ENCODE measurements at regions not wholly inside any gene's neighbourhood (a gene's known extent, or its start where the extent isn't known, plus 50 kb on each side); places are given as distances from the start of the nearest gene placed in this dataset.
"Not testable (repeated sequence)": the region's sequence is repeated elsewhere in the genome, so short reads cannot be mapped to it uniquely, and the experiment has no call there.

- H3K36me3 Mint-ChIP-seq (ENCODE audit: low read depth): no peaks in the 10 kb centered on the region
- no peaks in the 10 kb centered on the region for H3K9me3 Mint-ChIP-seq
- H3K4me3 Mint-ChIP-seq: no peak overlapping the region
- no peak for TF ChIP-seq CTCF (IDR thresholded peaks at IDR 0.05; ENCODE audit: unreplicated experiment in 3 of 3)
- H3K27me3 Mint-ChIP-seq (ENCODE audit: low read depth): peaks cover 9% of the 10 kb centered on the region
- H3K4me1 Mint-ChIP-seq: peaks cover 24% of the 10 kb centered on the region
- no peak overlapping the region for H3K27ac Mint-ChIP-seq
Observed at GRCh38 chr1:121525355-121525754, 340.6 kb downstream of the SRGAP2C start.

GRCh38 chr1:121528958-121529357 is 344.2 kb downstream of the SRGAP2C start:
- not testable (repeated sequence) for H3K27me3 Mint-ChIP-seq (ENCODE audit: low read depth); H3K9me3 Mint-ChIP-seq; H3K4me3 Mint-ChIP-seq; H3K36me3 Mint-ChIP-seq (ENCODE audit: low read depth)
- H3K4me1 Mint-ChIP-seq: peaks cover 20% of the 10 kb centered on the region
- peak overlapping the region in 1 of 3 experiments; percentile 40 for H3K27ac Mint-ChIP-seq

- not testable (repeated sequence) for H3K9me3 Mint-ChIP-seq; H3K27me3 Mint-ChIP-seq (ENCODE audit: low read depth); H3K36me3 Mint-ChIP-seq (ENCODE audit: low read depth); H3K4me3 Mint-ChIP-seq
- Mint-ChIP-seq H3K27ac (peak overlapping the region; percentile 7 to 48 (median 40)), H3K4me1 (peaks cover 20% of the 10 kb centered on the region)
Observed at GRCh38 chr1:121530026-121530425, 345.3 kb downstream of the SRGAP2C start.

- H3K9me3 Mint-ChIP-seq; H3K27ac Mint-ChIP-seq; H3K4me3 Mint-ChIP-seq; H3K36me3 Mint-ChIP-seq (ENCODE audit: low read depth); H3K27me3 Mint-ChIP-seq (ENCODE audit: low read depth): not testable (repeated sequence)
- H3K4me1 Mint-ChIP-seq: peaks cover 20% of the 10 kb centered on the region
Observed at GRCh38 chr1:121531747-121532146, 347.0 kb downstream of the SRGAP2C start.

GRCh38 chr1:121538148-121538547 is 353.4 kb downstream of the SRGAP2C start:
- H3K4me1 Mint-ChIP-seq; H3K36me3 Mint-ChIP-seq (ENCODE audit: low read depth); H3K4me3 Mint-ChIP-seq; H3K27me3 Mint-ChIP-seq (ENCODE audit: low read depth); H3K9me3 Mint-ChIP-seq; H3K27ac Mint-ChIP-seq: not testable (repeated sequence)

- Mint-ChIP-seq H3K27ac (no peak overlapping the region), H3K9me3 (no peaks in the 10 kb centered on the region), H3K27me3 (ENCODE audit: low read depth) (no peaks in the 10 kb centered on the region), H3K36me3 (ENCODE audit: low read depth) (peaks cover 3% of the 10 kb centered on the region), H3K4me1 (no peaks in the 10 kb centered on the region), H3K4me3 (no peak overlapping the region)
- no peak for TF ChIP-seq CTCF (IDR thresholded peaks at IDR 0.05; ENCODE audit: unreplicated experiment in 3 of 3)
Observed at GRCh38 chr1:121538943-121539575, 354.3 kb downstream of the SRGAP2C start.

- H3K9me3 Mint-ChIP-seq; H3K4me1 Mint-ChIP-seq; H3K27ac Mint-ChIP-seq; H3K36me3 Mint-ChIP-seq (ENCODE audit: low read depth); H3K27me3 Mint-ChIP-seq (ENCODE audit: low read depth); H3K4me3 Mint-ChIP-seq: not testable (repeated sequence)
Observed at GRCh38 chr1:121543988-121544387, 359.2 kb downstream of the SRGAP2C start.

GRCh38 chr1:121544500-121544899 is 359.7 kb downstream of the SRGAP2C start:
- Mint-ChIP-seq H3K9me3 (no peaks in the 10 kb centered on the region), H3K27ac (no peak overlapping the region), H3K27me3 (ENCODE audit: low read depth) (no peaks in the 10 kb centered on the region), H3K36me3 (ENCODE audit: low read depth) (no peaks in the 10 kb centered on the region), H3K4me3 (no peak overlapping the region), H3K4me1 (peaks cover 6% of the 10 kb centered on the region)
- TF ChIP-seq CTCF (IDR thresholded peaks at IDR 0.05; ENCODE audit: unreplicated experiment in 3 of 3): no peak

GRCh38 chr1:121545899-121546298 is 361.1 kb downstream of the SRGAP2C start:
- H3K27ac Mint-ChIP-seq; H3K4me1 Mint-ChIP-seq; H3K9me3 Mint-ChIP-seq; H3K27me3 Mint-ChIP-seq (ENCODE audit: low read depth); H3K4me3 Mint-ChIP-seq; H3K36me3 Mint-ChIP-seq (ENCODE audit: low read depth): not testable (repeated sequence)

Data from nephron (organoid).